ENCODE measurements at regions not wholly inside any gene's neighbourhood (a gene's known extent, or its start where the extent isn't known, plus 50 kb on each side); places are given as distances from the start of the nearest gene placed in this dataset.

GRCh38 chr1:98441281-98441680 is 220.2 kb upstream of the SNX7 start:
- TF ChIP-seq, protein P1, sequence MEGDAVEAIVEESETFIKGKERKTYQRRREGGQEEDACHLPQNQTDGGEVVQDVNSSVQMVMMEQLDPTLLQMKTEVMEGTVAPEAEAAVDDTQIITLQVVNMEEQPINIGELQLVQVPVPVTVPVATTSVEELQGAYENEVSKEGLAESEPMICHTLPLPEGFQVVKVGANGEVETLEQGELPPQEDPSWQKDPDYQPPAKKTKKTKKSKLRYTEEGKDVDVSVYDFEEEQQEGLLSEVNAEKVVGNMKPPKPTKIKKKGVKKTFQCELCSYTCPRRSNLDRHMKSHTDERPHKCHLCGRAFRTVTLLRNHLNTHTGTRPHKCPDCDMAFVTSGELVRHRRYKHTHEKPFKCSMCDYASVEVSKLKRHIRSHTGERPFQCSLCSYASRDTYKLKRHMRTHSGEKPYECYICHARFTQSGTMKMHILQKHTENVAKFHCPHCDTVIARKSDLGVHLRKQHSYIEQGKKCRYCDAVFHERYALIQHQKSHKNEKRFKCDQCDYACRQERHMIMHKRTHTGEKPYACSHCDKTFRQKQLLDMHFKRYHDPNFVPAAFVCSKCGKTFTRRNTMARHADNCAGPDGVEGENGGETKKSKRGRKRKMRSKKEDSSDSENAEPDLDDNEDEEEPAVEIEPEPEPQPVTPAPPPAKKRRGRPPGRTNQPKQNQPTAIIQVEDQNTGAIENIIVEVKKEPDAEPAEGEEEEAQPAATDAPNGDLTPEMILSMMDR (IDR thresholded peaks at IDR 0.05): no peak
- no peak for TF ChIP-seq POLR2A (IDR thresholded peaks at IDR 0.05)
